ENCODE measurements at regions not wholly inside any gene's neighbourhood (a gene's known extent, or its start where the extent isn't known, plus 50 kb on each side); places are given as distances from the start of the nearest gene placed in this dataset.
A peak's percentile ranks its signal among the peaks of the same experiment; 100 is the strongest.

DNA sequence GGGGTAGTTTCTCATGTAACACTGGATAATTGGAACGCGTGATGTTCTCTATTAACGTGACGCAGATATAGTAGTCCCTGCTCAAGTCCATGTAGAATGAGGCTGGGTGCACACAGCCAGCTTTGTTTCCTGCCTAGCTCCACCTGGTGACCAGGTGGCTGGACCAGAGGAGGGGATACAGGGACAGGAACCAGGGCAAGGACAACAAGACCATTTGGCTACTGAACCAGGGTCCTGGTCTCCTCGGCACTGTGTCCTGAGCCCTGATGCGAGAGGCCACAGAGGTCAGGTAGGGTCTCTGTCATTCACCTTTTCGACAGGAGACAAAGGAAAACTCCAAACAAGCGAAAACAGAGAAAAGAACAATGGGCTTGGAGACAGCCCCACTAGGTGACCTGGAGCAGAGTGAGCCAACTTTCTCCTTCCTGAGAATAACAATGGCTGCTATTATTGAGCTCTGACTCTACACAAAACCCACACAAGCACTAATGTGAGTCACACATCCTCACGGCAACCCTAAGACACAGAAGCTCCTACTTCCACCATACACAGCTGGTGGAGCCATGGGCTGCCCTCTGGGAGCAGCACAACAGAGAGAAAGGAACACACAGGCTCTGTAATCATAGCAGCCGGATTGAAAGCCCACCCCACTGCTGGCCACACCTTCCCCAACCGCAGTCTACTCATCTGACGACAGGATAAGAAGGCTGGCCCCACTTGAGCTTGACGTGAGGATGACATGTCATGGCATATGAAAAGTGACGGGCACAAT lies 67.3 kb upstream of the TEX51 start:
- DNase-seq, result peak; percentile 6

DNA sequence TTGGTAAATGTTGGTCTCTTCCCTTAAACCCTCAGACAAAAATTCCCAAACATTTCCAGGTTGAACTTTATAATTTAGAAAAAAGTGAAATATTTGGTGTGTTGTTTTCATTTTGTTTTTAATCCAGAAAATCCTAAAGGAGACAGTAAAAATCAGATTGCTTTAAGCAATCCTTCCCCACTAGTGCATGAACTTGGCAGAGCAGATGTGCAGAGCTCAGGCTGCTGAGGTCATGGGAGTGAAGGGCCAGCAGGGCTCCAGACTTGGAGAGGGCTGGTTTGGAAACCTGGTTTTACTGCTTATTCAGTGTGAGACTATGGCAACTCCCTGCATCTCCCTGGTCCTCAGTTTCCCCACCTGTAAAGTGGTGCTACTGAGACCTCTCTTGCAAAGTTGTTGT lies 66.7 kb upstream of the TEX51 start:
- no peak for DNase-seq

DNA sequence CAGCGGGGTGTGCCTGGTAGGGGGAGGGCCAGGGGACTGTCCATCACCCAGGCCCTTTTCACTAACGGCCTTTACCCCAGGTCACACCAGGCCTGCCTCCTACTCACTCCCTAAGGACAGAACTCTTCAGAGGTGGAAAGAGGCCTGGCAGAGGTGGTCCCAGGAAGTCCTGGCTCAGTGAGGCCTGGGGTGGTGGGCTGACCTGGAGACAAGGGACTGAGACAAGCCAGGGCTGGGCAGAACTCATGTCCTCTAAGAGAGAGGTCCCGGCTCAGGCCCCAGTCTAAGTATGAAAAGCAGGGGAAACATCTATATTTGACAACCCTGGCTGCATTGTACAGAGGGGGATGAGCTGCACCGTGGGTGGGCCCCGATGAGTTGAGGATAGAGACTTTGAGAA lies 65.9 kb upstream of the TEX51 start:
- DNase-seq, result no peak

DNA sequence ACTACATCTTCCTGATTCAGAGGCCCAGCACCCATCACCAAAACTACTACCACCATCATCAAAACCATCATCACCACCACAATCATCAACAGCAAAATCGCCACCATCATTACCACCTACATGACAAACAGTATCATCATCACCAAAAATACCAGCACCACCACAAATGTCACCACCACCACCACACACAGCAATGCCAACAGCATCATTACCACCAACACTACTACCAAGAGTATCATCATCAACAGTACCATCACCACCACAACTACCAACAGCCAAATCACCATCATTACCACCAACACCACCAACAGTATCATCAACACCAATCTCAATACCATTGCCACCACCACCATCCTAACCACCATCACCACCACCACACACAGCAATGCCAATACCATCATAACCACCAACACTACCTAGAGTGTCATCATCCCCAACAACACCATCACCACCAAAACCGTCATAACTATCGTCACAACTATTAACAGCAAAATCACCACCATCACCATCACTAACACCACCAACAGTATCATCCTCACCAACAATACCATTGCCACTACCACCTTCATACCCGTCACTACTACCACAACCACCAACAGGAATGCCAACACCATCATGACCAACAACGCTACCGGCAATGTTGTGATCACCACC lies 64.6 kb upstream of the TEX51 start:
- no peak for DNase-seq

DNA sequence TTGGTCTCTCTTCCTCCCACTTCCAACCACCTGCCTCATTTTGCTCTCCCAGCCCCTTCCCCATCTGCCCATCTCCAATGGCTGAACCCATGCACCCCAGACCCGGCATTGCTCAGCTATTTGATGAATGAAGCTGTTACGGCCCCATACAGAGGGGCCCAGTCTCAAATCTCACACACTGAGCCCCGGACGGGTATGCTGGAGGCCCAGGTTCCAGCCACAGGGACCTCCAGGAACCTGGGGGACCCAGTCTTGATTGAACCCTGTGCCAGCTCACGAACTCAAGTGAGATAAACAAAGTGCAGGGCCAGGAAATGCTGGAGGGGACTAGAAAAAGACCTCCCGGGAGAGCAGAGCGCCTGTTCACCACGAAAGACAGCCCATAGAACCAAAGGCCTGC lies 63.4 kb upstream of the TEX51 start:
- no peak for DNase-seq

DNA sequence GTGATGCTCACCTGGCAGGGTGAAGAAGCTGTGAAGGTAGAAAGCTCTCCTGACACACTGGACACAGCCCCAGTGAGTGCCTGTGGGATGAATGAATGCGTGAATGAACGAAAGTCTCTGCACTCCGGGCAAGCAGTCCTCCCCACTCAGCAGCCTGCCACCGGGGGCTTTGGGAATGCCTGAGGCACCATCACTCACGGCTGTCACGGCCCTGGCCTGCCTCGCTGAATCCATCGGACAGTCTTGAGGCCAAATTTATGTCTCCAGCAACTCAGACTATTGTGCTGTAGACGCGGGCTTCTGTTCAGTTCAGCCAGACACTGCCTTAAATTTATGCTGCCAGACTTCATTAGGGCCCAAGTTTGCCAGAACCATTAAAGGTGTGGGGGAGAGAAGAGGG lies 62.9 kb upstream of the TEX51 start:
- no peak for DNase-seq

DNA sequence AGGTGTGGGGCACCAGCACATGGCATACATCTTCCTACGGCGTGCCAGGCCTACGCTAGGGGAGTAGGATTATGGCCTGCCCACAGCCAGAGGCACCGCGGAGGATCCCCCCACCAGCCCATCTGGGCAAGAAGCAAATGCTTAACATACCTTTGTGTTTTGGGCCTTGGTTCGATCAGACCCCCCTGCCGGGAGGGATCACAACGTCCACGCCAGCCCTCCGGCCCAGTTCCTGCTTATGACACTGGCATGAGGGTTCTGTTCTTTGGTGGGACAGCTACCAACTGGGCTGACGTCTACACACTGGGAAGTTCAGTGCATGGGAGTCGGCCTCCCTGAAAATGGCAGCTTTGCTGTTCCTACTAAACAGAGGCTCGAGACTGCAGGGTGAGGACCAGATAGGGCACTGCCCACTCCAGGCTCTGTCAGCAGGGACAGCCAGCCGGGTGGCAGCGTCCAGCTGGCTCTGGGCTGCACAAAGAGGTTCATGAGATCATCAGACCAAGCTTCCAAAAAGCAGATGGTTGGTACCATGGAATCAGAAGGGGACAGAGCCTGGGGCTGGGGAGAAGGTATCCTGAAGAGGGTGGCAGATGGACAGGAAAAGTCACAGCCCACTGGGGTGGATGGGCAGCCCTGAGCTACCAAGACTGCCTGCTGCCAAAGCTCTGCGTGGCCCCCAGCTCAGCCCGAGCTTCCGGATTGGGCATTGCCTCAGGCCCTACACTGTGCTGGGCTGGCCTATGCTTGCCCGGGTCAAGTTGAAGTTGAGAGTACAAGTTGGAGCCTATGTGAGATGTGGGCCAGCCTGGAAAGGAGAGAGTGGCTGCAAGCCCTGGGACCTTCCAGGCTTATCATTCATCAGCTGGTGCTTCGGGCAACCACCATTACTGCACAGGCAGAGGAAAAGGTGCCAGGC lies 61.7 kb upstream of the TEX51 start:
- no peak for DNase-seq

DNA sequence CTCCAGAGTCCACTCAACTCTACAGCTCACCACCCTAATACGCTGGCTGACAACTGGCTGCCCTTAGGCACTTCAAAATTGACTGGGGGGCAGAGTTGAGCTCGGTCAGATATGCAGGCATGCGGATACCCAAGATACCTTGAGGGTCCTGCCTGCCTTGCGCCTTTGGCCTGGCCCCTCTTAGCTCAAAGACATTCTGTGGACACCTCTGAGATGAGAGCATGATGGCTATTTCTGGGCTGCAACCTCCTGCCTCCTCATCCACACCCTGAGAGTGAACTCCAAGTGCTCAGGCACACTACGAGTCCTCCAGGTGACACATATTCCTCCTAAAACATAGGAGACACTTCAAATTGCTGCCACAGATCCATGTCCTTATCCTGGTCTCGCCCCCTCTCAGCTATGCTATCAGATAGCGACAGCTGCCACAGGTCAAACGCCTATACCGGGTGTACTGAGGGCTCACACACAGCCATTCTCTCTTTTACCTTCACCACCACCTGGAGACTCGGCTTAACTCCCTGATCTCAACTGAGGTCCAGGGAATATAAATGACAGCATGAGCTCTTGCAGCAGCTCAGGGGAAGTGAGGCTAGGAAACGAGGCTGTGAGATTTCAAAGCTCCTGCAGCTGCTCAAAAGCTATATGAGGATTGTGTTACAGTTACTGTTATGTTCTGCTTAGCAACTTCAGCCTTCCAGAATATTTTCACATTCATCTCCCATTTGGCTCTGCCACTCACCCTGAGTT lies 60.5 kb upstream of the TEX51 start:
- no peak for DNase-seq

DNA sequence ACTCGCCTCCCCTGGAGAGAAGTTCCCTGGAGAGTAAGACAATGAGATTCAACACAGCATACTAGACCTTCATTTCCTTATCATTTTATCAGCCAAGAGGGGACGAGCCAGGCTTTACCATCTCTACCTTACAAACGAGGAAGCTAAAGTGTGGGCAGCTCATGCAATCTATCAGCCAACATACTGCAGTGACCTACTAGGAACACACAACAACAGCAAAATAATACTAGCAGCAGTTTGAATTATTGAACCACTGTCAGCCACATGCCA lies 60.0 kb upstream of the TEX51 start:
- DNase-seq, result no peak

DNA sequence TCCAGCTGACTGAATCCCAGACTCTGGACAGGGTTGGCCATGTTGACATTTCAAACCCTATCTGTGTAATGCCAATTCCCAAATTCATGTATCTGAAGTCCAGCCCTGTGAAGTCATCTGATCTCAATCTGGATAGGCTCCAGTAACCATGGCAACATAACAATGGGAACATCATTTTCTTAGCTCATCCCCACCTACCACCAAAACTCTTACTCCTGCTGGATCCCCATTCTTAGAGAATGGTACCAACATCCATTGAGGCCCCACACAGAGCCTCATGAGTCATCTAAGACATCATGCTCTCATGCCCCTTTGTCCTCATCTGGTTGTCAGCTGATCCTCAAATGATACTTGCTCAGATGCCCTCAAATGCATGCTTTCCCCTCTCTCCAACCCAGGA lies 58.9 kb upstream of the TEX51 start:
- DNase-seq, result no peak

DNA sequence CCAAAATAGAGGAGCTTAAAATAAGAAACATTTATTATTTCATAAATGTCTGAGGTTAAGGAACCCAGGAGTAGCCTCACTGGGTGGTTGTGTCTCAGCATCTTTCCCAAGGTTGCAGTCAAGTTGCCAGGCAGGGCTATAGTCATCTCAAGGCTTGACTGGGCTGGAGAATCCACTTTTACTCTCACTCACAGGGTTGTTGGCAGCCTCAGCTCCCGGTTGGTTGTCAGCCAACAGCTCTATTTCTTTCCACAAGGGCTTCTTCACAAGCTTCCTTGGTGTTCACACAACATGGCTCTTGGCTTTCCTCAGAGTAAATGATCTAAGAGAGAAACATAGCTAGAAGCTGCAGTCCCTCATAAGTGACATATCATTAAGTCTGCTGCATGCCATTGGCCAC lies 55.6 kb upstream of the TEX51 start:
- DNase-seq, result no peak

DNA sequence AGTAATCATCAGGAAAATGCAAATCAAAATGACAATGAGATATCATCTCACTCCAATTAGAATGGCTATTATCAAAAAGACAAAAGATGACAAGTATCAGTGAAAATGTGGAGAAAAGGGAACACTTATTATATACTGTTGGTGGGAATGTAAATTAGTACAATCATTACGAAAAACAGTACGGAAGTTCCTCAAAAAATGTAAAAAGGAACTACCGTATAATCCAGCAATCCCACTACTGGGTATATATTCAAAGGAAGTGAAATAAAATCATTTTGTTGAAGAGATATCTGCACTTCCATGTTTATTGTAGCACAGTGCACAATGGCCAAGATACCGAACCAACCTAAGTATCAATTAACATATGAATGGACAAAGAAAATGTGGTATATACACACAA lies 52.4 kb upstream of the TEX51 start:
- DNase-seq, result no peak

Measured in CD4-positive, alpha-beta T cell treated with Interferon gamma for 1 hour (primary cell).